Islet precursor cell (in vitro differentiated cells): ENCODE measurements at regions not wholly inside any gene's neighbourhood (a gene's known extent, or its start where the extent isn't known, plus 50 kb on each side); places are given as distances from the start of the nearest gene placed in this dataset.
"Not testable (repeated sequence)": the region's sequence is repeated elsewhere in the genome, so short reads cannot be mapped to it uniquely, and the experiment has no call there.

Source experiments
- DNase-seq: peaks from one replicate; pipeline ENCODE4 v3.0.0-alpha.2; 2018

GRCh38 chr2:142617461-142617860, 260.0 kb upstream of the KYNU start:
- DNase-seq: no peak

- no peak for DNase-seq
These were observed 261.6 kb upstream of the KYNU start for GRCh38 chr2:142615876-142616275.

DNA sequence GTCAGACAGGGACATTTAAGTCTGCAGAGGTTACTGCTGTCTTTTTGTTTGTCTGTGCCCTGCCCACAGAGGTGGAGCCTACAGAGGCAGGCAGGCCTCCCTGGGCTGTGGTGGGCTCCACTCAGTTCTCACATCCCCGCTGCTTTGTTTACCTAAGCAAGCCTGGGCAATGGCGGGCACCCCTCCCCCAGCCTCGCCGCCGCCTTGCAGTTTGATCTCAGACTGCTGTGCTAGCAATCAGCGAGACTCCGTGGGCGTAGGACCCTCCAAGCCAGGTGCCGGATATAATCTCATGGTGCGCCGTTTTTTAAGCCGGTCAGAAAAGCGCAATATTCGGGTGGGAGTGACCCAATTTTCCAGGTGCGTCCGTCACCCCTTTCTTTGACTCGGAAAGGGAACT, 264.3 kb upstream of the KYNU start:
- DNase-seq: not testable (repeated sequence)

GRCh38 chr2:142605421-142605820, 272.0 kb upstream of the KYNU start:
- no peak for DNase-seq

- no peak for DNase-seq
These were observed 273.7 kb upstream of the KYNU start for GRCh38 chr2:142603759-142604158.

- no peak for DNase-seq
These were observed 275.0 kb upstream of the KYNU start for GRCh38 chr2:142602418-142602989.

DNA sequence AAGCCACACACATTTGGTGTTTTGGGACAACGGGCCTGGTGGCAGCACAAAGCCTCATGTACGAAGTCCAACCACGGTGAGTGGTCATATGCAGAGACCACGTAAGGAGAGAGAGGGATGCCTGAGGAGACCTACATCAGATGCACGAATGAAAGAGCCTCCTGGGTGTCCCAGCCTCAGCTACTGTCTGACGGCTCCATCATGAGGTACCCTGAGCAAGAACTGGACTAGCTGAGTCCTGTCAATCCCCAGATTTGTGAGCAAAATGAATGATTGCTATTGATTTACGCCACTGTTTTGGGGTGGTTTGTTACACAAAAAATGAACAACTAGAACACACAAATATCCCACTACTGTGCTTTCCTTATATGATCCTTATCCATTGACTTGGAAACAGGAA, 275.7 kb upstream of the KYNU start:
- DNase-seq: no peak

- DNase-seq: no peak
These were observed 278.0 kb upstream of the KYNU start for GRCh38 chr2:142599504-142599903.

DNA sequence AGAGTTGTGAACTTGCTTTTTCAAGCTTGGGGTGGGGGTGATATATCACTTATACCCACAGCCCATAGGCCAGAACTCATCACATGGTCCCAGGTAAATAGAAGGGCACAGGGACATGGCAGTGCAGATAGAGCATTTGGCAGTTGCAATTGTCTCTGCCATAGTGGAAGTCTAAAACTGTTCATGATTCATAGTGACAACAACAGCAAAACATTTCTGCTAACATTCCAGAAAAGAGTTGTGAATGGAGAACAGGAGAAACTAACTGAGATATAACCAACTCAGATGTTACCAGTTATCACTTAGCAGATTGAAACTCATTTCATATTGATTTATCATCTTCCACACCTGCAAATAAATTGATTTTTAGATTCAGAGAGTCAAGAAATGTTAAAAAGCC, 278.6 kb upstream of the KYNU start:
- DNase-seq: no peak

DNA sequence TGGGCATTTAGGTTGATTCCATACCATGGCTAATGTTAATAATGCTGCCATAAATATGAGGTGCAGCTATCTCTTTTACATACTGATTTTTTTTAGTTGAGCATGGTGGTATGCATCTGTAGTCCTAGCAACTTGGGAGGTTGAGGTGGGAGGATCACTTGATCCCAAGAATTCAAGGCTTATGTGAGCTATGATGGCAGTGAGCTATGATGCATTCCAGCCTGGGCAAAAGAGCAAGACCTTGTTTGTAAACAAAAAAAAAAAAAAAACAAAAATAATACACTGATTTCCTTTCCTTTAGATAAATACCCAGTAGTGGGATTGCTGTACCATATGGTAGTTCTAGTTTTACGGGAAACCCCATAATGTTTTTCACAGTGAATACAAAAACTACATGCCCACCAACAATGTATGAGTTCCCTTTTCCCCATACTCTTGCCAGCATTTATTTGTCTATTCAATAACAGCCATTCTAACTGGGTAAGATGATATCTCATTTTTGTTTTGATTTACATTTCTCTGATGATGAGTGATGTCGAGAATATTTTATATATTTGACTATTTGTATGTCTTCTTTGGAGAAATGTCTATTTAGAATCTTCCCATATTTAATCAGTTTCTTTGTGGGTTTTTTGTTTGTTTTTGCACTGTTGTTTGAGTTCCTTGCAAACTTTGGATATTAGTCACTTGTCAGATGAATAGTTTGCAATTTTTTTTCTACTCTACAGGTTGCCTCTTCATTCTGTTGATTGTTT, 281.0 kb upstream of the KYNU start:
- DNase-seq: no peak

DNA sequence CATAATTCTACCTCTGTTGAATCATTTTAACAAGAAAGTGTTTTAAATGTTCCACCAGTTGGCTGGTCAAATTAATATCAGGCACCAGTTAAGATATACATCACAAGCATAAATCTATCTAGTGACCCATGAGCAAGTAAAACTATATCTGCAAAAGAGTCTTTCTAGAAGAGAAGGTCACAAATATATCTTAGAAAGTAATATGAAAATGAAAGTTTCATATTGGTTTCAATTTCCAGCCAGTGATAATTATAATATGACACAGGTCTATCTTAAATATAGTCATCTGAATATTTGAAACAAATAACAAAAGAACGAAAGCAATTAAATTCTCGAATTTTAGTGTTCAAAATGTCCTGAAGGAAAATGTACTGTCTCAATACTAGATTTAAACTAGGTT, 282.5 kb upstream of the KYNU start:
- DNase-seq: no peak

DNA sequence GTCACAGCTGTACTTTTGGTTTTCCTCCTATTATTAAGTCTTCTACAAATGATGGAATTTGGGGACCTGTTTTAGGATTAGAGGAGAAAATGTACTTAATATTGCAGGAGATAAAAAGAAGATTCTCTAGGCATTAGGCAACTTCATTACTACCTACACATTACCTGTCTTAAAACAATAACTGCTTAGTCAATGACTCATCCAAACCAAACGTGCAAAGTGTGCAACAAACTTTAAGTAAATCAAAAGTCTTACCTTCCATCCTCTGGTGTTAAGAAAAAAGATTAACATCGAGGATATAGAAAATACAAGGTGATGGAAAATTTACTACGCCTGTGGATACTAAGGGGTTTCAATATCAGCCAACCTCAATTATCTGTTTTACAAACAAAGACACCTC, 285.3 kb upstream of the KYNU start:
- DNase-seq: no peak

DNA sequence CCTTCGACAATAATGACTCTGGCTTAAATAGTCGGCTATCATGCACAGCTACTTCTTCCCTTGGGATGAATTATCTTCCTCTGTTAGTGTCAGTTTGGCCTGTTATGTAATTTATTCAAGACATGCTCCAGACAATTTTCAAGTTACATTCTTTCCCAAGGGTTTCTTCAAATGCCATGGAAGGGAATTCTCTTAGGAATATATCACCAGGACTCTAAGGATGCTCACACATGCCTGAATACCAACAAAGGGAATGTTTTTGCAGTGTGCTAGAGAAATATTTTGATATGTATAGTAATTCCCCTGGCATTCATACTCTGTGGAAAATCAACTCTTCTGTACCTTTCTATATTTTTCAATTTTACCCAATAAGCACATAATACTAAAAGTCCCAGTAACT, 286.0 kb upstream of the KYNU start:
- DNase-seq: no peak

DNA sequence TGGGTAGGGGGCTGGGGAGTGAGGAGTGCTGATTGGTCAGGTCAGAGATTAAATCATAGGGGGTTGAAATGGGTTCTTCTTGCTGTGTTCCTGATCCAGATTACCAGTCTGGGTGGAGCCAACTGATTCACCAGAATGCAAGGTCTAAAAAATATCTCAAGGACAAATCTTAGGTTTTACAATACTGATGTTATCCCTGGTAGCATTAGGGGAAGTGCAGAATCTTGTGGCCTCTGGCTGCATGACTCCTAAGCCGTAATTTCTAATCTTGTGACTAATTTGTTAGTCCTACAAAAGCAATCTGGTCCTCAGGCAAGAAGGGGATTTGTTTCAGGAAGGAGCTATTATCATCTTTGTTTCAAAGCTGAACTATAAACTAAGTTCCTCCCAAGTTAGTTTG, 289.2 kb upstream of the KYNU start:
- DNase-seq: peak; percentile 53

DNA sequence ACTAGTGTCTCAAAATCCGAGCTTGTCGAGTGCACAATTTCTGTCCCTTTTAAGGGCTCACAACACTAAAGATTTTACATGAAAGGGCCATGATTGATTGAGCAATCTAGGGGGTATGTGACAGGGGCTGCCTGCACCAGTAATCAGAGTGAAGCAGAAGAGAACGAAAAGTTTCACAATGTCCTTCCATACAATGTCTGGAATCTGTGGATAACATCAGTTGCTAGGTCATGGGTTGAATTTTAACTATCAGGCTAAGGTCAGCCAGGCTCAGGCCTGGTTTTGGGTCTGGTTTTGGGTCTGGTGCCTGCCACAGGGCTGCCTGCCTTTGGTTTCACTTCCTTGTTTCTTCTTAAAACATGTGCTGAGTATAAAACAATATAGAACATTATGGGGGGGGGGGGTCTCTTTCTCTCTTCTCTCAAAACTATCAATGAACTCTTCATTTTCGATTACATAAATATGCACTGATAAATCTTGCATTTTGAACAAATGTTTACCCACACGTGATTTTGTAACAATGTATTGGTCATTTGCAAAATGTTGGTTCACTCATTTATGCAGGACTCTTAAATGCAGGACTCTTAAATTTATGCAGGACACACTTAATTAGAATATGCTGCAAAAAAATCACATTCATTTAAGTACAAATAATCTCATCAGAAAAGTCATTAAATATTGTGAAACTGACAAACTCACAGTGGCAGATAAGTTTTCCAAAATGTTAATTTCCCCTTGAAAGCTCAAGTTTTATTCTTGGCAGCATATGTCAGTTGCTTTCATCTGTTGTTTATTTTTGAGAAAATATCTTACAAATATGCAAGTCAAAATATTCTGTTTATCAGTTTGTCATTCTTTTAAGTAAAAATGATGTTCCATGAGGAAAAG, 290.5 kb upstream of the KYNU start:
- peak; percentile 79 for DNase-seq

DNA sequence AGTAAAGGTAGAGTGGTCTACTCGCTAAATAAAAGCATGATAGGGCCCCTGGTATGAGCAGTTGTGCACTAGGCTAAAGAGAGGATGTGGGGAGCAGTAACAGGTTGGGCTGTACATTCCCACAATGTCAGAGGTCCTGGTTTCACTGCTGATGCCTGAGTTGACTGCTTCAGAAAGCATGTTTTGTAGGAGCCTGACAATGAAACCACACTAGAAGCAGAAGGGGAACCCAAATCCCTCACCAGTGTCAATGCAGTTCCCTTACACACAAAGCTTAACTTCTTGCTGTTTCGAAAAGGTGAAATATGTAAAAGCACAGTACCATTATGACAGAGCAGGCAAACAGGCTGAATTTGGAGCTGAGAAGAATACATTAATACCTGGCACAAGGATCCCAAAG, 291.7 kb upstream of the KYNU start:
- DNase-seq: no peak

- DNase-seq: no peak
These were observed 295.1 kb upstream of the KYNU start for GRCh38 chr2:142582317-142582716.

GRCh38 chr2:142581491-142581890, 296.0 kb upstream of the KYNU start:
- DNase-seq: no peak

GRCh38 chr2:142580691-142581090, 296.8 kb upstream of the KYNU start:
- no peak for DNase-seq

GRCh38 chr2:142575561-142575960, 301.9 kb upstream of the KYNU start:
- no peak for DNase-seq

- DNase-seq: no peak
These were observed 303.1 kb upstream of the KYNU start for GRCh38 chr2:142574388-142574787.

DNA sequence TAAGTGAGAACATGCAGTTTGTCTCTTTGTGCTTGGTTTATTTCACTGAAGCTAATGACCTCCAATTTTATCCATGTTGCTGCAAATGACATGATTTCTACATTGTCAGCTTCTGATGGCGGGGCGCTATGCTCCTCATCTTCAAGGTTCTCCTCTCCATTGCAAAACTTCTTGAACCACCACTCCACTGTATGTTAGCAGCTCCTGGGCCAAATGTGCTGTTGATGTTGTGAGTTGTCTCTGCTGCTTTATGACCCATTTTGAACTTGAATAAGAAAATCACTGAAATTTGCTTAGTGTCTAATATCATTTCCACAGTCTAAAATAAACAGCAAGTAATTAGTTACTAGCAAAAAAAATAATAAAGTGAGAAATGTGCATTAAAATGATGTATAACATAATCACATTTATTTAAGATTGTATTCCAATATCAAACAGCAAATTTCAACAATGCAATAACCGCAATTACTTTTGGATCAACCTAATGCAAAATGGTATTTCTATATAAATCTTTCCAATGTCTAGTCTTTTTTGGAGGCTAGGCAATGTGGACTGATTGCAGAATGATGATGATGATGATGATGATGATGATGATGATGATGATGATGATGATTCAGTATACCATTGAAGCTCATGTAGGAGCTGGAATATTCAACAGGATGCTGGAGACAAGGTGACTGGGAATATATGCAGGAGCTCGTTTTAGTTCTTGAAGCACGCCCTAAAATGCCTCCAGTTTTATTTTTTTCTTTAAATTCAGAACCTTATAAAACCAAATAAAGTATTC, 304.9 kb upstream of the KYNU start:
- no peak for DNase-seq

DNA sequence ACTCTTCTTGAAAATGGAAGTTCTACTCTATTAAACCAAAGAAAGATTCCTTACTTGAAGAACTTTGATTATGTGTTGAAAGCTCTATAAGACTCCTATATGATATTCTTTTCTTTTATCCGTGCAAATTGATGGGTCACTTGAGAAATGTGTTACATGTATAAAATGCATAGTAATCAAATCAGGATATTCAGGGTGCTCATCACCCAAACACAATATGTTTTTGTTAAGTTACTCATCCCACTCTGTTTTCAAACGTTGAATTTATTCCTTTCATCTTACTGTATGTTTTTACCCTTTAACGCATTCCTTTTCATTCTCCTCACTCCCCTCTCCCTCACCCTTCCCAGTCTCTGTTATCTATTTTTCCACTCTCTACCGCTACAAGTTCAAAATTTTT, 305.5 kb upstream of the KYNU start:
- no peak for DNase-seq
